Esophagus muscularis mucosa (tissue), 4 donors: ENCODE measurements at regions not wholly inside any gene's neighbourhood (a gene's known extent, or its start where the extent isn't known, plus 50 kb on each side); places are given as distances from the start of the nearest gene placed in this dataset.

Experiments
- DNase-seq: peaks from one replicate; pipeline ENCODE4 v3.0.0-alpha.2; 2017; ENCODE audit errors: extremely low spot score
- H3K27ac ChIP-seq, 4 donors: fragments of 200-600 bp; sonication (generic); replicated peaks in 1 of 4; 1 replicate in 3 of 4; 2 replicates in 1 of 4; pipeline ENCODE4 v1.5.1; 2016 to 2019; ENCODE audit warnings: mild to moderate bottlenecking in 1 of 4
- H3K27me3 ChIP-seq, 4 donors: fragments of 200-600 bp; sonication (generic); one replicate each; pipeline versions ENCODE4 v1.5.1 to v1.6.0; 2016 to 2019
- H3K36me3 ChIP-seq, 4 donors: fragments of 200-600 bp; sonication (generic); one replicate each; pipeline ENCODE4 v1.5.1; 2016 to 2019
- H3K4me1 ChIP-seq, 4 donors: fragments of 200-600 bp; sonication (generic); one replicate each; pipeline ENCODE4 v1.5.1; 2016 to 2019
- H3K4me3 ChIP-seq, 4 donors: fragments of 200-600 bp; sonication (generic); 1 replicate in 2 of 4; 2 replicates in 2 of 4; pipeline ENCODE4 v1.5.1; 2016 to 2019; ENCODE audit warnings: mild to moderate bottlenecking in 4 of 4, moderate library complexity in 1 of 4
- H3K9me3 ChIP-seq, 4 donors: fragments of 200-600 bp; sonication (generic); 1 replicate in 3 of 4; 2 replicates in 1 of 4; pipeline ENCODE4 v1.5.1; 2016 to 2019
- CTCF ChIP-seq, 3 experiments: fragments of 200-600 bp in 2 of 3; fragments of 450-650 bp in 1 of 3; sonication (generic) in 2 of 3; IDR thresholded peaks; one replicate each; pipeline ENCODE4 v1.5.1; 2017 to 2019; ENCODE audit warnings: antibody characterized with exemption in 3 of 3, mild to moderate bottlenecking in 2 of 3, moderate library complexity in 1 of 3
- EP300 ChIP-seq: sonication (generic); formaldehyde crosslinking; IDR thresholded peaks from one replicate; pipeline ENCODE4 v1.6.1; 2017; ENCODE audit warnings: antibody characterized with exemption
- POLR2A ChIP-seq: fragments of 450-650 bp; IDR thresholded peaks from one replicate; pipeline ENCODE4 v1.6.1; 2017; ENCODE audit warnings: antibody characterized with exemption, moderate library complexity, mild to moderate bottlenecking, low read depth
- POLR2AphosphoS5 ChIP-seq, 2 donors: sonication (generic); formaldehyde crosslinking; IDR thresholded peaks; one replicate each; pipeline ENCODE4 v1.6.1; 2017; ENCODE audit warnings: antibody characterized with exemption in 2 of 2
- WGBS: methylation state at CpG from one replicate; pipeline ENCODE4 v1.1.5; 2018; 5-methylcytosine and 5-hydroxymethylcytosine counted together
- intact Hi-C: fragments of 100-400 bp; cut with DNase I; formaldehyde crosslinking; loops from one replicate; pipeline ENCODE4 v1.15.1; 2023

GRCh38 chr2:30315391-30316063, 84.2 kb downstream of the LBH start:
- 78% methylated on average over 3 of the region's 3 CpGs for WGBS
- H3K4me1 ChIP-seq = peaks cover 0 to 6% (median 0%) of the 10 kb centered on the region in 4 donors
- H3K36me3 ChIP-seq = no peaks in the 10 kb centered on the region
- H3K27me3 ChIP-seq = no peaks in the 10 kb centered on the region
- H3K4me3 ChIP-seq = no peak overlapping the region
- no peaks in the 10 kb centered on the region for H3K9me3 ChIP-seq
- H3K27ac ChIP-seq = no peak overlapping the region
- intact Hi-C loops = no loop called here
- DNase-seq = no peak
- TF ChIP-seq POLR2A = no peak
- no peak for TF ChIP-seq EP300
- no peak for TF ChIP-seq POLR2AphosphoS5 (IDR thresholded peaks at IDR 0.05)
- no peak for TF ChIP-seq CTCF (IDR thresholded peaks at IDR 0.05)

GRCh38 chr2:30316408-30316807, 85.1 kb downstream of the LBH start:
- Histone ChIP-seq H3K4me3 (no peak overlapping the region), H3K27ac (no peak overlapping the region), H3K9me3 (no peaks in the 10 kb centered on the region), H3K4me1 (peaks cover 0 to 8% (median 1%) of the 10 kb centered on the region in 4 donors), H3K27me3 (no peaks in the 10 kb centered on the region), H3K36me3 (no peaks in the 10 kb centered on the region)
- no peak for DNase-seq
- 79% methylated on average over 2 of the region's 2 CpGs for WGBS
- TF ChIP-seq EP300 = no peak
- TF ChIP-seq CTCF (IDR thresholded peaks at IDR 0.05) = no peak
- TF ChIP-seq POLR2AphosphoS5 (IDR thresholded peaks at IDR 0.05) = no peak
- no peak for TF ChIP-seq POLR2A
- intact Hi-C loops = no loop called here

GRCh38 chr2:30318987-30319782, 87.9 kb downstream of the LBH start:
- no peak overlapping the region for H3K4me3 ChIP-seq
- peaks cover 0 to 12% (median 1%) of the 10 kb centered on the region in 4 donors for H3K4me1 ChIP-seq
- H3K36me3 ChIP-seq = no peaks in the 10 kb centered on the region
- TF ChIP-seq POLR2A = no peak
- TF ChIP-seq CTCF (IDR thresholded peaks at IDR 0.05) = no peak
- TF ChIP-seq POLR2AphosphoS5 (IDR thresholded peaks at IDR 0.05) = no peak
- TF ChIP-seq EP300 = no peak
- DNase-seq = no peak
- intact Hi-C loops = no loop called here
- 59% methylated on average over 8 of the region's 8 CpGs for WGBS
- H3K27ac ChIP-seq = peak overlapping the region in 2 of 4 donors; percentile 22
- no peaks in the 10 kb centered on the region for H3K9me3 ChIP-seq
- H3K27me3 ChIP-seq = no peaks in the 10 kb centered on the region

- Histone ChIP-seq H3K9me3 (no peaks in the 10 kb centered on the region), H3K4me3 (no peak overlapping the region), H3K27me3 (no peaks in the 10 kb centered on the region), H3K4me1 (peaks cover 0 to 12% (median 1%) of the 10 kb centered on the region in 4 donors), H3K36me3 (no peaks in the 10 kb centered on the region), H3K27ac (no peak overlapping the region)
- 59% methylated on average over 3 of the region's 3 CpGs for WGBS
- intact Hi-C loops = no loop called here
- no peak for DNase-seq
- TF ChIP-seq CTCF (IDR thresholded peaks at IDR 0.05) (no peak), POLR2A (no peak), POLR2AphosphoS5 (IDR thresholded peaks at IDR 0.05) (no peak), EP300 (no peak)
These were observed 90.1 kb downstream of the LBH start for GRCh38 chr2:30321466-30321865.
